K562 (cell line): ENCODE measurements at regions not wholly inside any gene's neighbourhood (a gene's known extent, or its start where the extent isn't known, plus 50 kb on each side); places are given as distances from the start of the nearest gene placed in this dataset.

ENCODE experiments used
- ATAC-seq: fragments of 200-7000 bp; cut with Tn5 transposase; 3 replicates; pipeline ENCODE4 v1.9.1; 2020; ENCODE audit warnings: moderate library complexity
- BruUV-seq: library from RNA; stranded (reverse); fragments of 400-500 nt; replicated peaks from 2 replicates; lab custom pipeline; 2021; lab: Mats Ljungman, UMichigan
- CTCF ChIA-PET: fragments of 300-600 bp; formaldehyde crosslinking; extraction: SDS; loops from one replicate; lab custom pipeline; 2021; ENCODE audit warnings: low intra/inter-chr PET ratio; lab: Yijun Ruan, JAX
- POLR2A ChIA-PET: fragments of 300-600, 350-650 bp; sonication (Branson Sonifier 250); formaldehyde crosslinking; extraction: SDS; loops from one replicate; lab custom pipeline; 2021; ENCODE audit warnings: antibody characterized with exemption, inconsistent platforms; lab: Yijun Ruan, JAX
- DNase-seq, 4 experiments: peaks; one replicate each; pipeline versions ENCODE4 v3.0.0 to v3.0.0-alpha.2; 2011 to 2018; ENCODE audit warnings: low spot score in 3 of 4, mixed read lengths in 3 of 4; ENCODE audit errors: extremely low read depth in 1 of 4
- FAIRE-seq: peaks from 2 replicates; lab custom pipeline; 2011; peaks lifted over from hg19 to GRCh38; lab: Jason Lieb, UNC
- H2AFZ ChIP-seq: 2 replicates; pipeline ENCODE4 v1.6.0; 2011; ENCODE audit warnings: low read depth, low read length, control low read depth, inconsistent platforms
- H3K27ac ChIP-seq: fragments of 200-600 bp; 3 replicates; pipeline ENCODE4 v1.8.0; 2011; ENCODE audit warnings: low read depth, mild to moderate bottlenecking, control low read depth, inconsistent platforms, low read length, moderate library complexity, mixed read lengths; ENCODE audit errors: extremely low read depth
- H3K27me3 ChIP-seq, 2 experiments: fragments of 300-600 bp in 1 of 2; 2 replicates in 1 of 2; 3 replicates in 1 of 2; pipeline versions ENCODE4 v1.6.0 to v1.8.0; 2011; ENCODE audit warnings: inconsistent platforms in 2 of 2, low read length in 2 of 2, mild to moderate bottlenecking in 1 of 2, mixed read lengths in 1 of 2, moderate library complexity in 1 of 2; ENCODE audit not compliant: control insufficient read depth in 2 of 2, insufficient read depth in 2 of 2
- H3K36me3 ChIP-seq: fragments of 300-600 bp; 3 replicates; pipeline ENCODE4 v1.8.0; 2011; ENCODE audit warnings: mild to moderate bottlenecking, low read length, inconsistent platforms; ENCODE audit not compliant: control insufficient read depth, insufficient read depth
- H3K4me1 ChIP-seq, 2 experiments: fragments of 200-600 bp in 1 of 2; replicated peaks in 1 of 2; 2 replicates in 1 of 2; 3 replicates in 1 of 2; pipeline versions ENCODE4 v1.5.1 to v1.8.0; 2011; ENCODE audit warnings: inconsistent platforms in 2 of 2, low read length in 2 of 2, mild to moderate bottlenecking in 1 of 2, mixed read lengths in 1 of 2, moderate library complexity in 1 of 2; ENCODE audit not compliant: control insufficient read depth in 2 of 2, insufficient read depth in 2 of 2
- H3K4me2 ChIP-seq: 2 replicates; pipeline ENCODE4 v1.6.1; 2011; ENCODE audit warnings: low read length, control low read depth, inconsistent platforms, mixed read lengths; ENCODE audit not compliant: insufficient read depth
- H3K4me3 ChIP-seq: fragments of 200-600 bp; sonication (generic), shearing (Covaris generic); 2 replicates; pipeline ENCODE4 v1.5.1; 2016; ENCODE audit warnings: control low read depth, inconsistent platforms
- H3K79me2 ChIP-seq: fragments of 200-600 bp; 3 replicates; pipeline ENCODE4 v1.8.0; 2011; ENCODE audit warnings: low read length, inconsistent platforms; ENCODE audit not compliant: control insufficient read depth, insufficient read depth
- H3K9ac ChIP-seq, 2 experiments: 2 replicates each; pipeline versions ENCODE4 v1.6.0 to v1.6.1; 2011; ENCODE audit warnings: low read depth in 2 of 2, low read length in 2 of 2, control low read depth in 1 of 2, inconsistent platforms in 1 of 2, mild to moderate bottlenecking in 1 of 2, mixed read lengths in 1 of 2; ENCODE audit not compliant: insufficient read depth in 1 of 2
- H3K9me1 ChIP-seq: one replicate; pipeline ENCODE4 v1.6.0; 2011; ENCODE audit warnings: inconsistent platforms, mild to moderate bottlenecking, low read length, moderate library complexity; ENCODE audit not compliant: control insufficient read depth, insufficient read depth
- H3K9me3 ChIP-seq: replicated peaks from 2 replicates; pipeline ENCODE4 v1.5.1; 2011; ENCODE audit warnings: low read depth, low read length, inconsistent platforms; ENCODE audit not compliant: control insufficient read depth, insufficient read depth
- H4K20me1 ChIP-seq: replicated peaks from 2 replicates; pipeline ENCODE4 v1.6.1; 2011; ENCODE audit warnings: low read length, inconsistent platforms, mixed read lengths; ENCODE audit not compliant: control insufficient read depth, insufficient read depth
- CTCFL ChIP-seq: IDR thresholded peaks from 2 replicates; pipeline ENCODE4 v1.6.1; 2011; ENCODE audit warnings: borderline replicate concordance, low read depth, mild to moderate bottlenecking, moderate library complexity, low read length; ENCODE audit not compliant: insufficient read depth, poor library complexity, severe bottlenecking
- GTF2F1 ChIP-seq: IDR thresholded peaks from 2 replicates; pipeline ENCODE4 v1.6.1; 2011; ENCODE audit warnings: low read depth, low read length, improper control_type of control experiment
- KDM5B ChIP-seq: fragments of 200-600 bp; sonication (generic); IDR thresholded peaks from 2 replicates; pipeline ENCODE4 v1.6.1; 2012; ENCODE audit warnings: low read depth, mild to moderate bottlenecking, moderate library complexity, low read length, control low read depth, inconsistent platforms; ENCODE audit not compliant: insufficient replicate concordance
- MCM3 ChIP-seq: fragments of 450-650 bp; IDR thresholded peaks from 2 replicates; pipeline ENCODE4 v1.6.1; 2016
- NELFE ChIP-seq: IDR thresholded peaks from 2 replicates; pipeline ENCODE4 v1.6.1; 2011; ENCODE audit warnings: mild to moderate bottlenecking; ENCODE audit not compliant: insufficient read depth, insufficient read length
- NFIC ChIP-seq: fragments of 450-650 bp; IDR thresholded peaks from 2 replicates; pipeline ENCODE4 v1.6.1; 2017; ENCODE audit warnings: mild to moderate bottlenecking, inconsistent platforms
- POLR2AphosphoS2 ChIP-seq: IDR thresholded peaks from 2 replicates; pipeline ENCODE4 v1.6.1; 2012; ENCODE audit warnings: low read length, improper control_type of control experiment
- PYGO2 ChIP-seq: fragments of 450-650 bp; IDR thresholded peaks from 2 replicates; pipeline ENCODE4 v1.6.1; 2016; ENCODE audit warnings: mild to moderate bottlenecking, missing genetic modification characterization, moderate library complexity, missing compliant biosample characterization
- RNF2 ChIP-seq: sonication (generic); IDR thresholded peaks from 2 replicates; pipeline ENCODE4 v1.6.1; 2016
- ZC3H11A ChIP-seq: IDR thresholded peaks from 2 replicates; pipeline ENCODE4 v1.6.1; 2012; ENCODE audit warnings: low read depth, low read length, improper control_type of control experiment
- WGBS: fragments of 100-300 bp; shearing (Covaris generic); methylation state at CpG from one replicate; pipeline ENCODE4 v1.1.6; 2016; ENCODE audit warnings: low coverage, mixed read lengths; ENCODE audit not compliant: insufficient coverage; ENCODE audit errors: missing lambda C conversion rate; 5-methylcytosine and 5-hydroxymethylcytosine counted together
- in situ Hi-C: fragments of 300-500 bp; cut with MboI; formaldehyde crosslinking; loops from 4 replicates; pipeline ENCODE4 v1.15.0; 2018; ENCODE audit warnings: inconsistent platforms, mixed read lengths
- intact Hi-C: fragments of 100-400 bp; cut with micrococcal nuclease; formaldehyde crosslinking; loops from 2 replicates; pipeline ENCODE4 v1.14.2; 2022

GRCh38 chr15:24269166-24269571 is 406.4 kb upstream of the NPAP1 start:
- 0% methylated on average over 4 of the region's 4 CpGs for WGBS
- H3K9me1 ChIP-seq, result no peaks in the 10 kb centered on the region
- H3K4me1 ChIP-seq, result no peaks in the 10 kb centered on the region
- H3K27ac ChIP-seq, result no peak overlapping the region
- H3K36me3 ChIP-seq, result no peaks in the 10 kb centered on the region
- H3K27me3 ChIP-seq, result no peaks in the 10 kb centered on the region
- H2AFZ ChIP-seq, result no peak overlapping the region
- CTCF ChIA-PET, result no interaction called here
- in situ Hi-C loops, result no loop called here
- ATAC-seq (no peak), FAIRE-seq (no peak), DNase-seq (no peak)
- TF ChIP-seq KDM5B (no peak), ZC3H11A (no peak), NELFE (no peak), CTCFL (no peak)
- no peak overlapping the region for H3K4me3 ChIP-seq
- no peaks in the 10 kb centered on the region for H3K79me2 ChIP-seq
- H3K9me3 ChIP-seq, result no peaks in the 10 kb centered on the region
- no peaks in the 10 kb centered on the region for H4K20me1 ChIP-seq
- no peak overlapping the region for H3K4me2 ChIP-seq
- no peak overlapping the region for H3K9ac ChIP-seq
- BruUV-seq, result no TSS peak
- POLR2A ChIA-PET, result no interaction called here
- intact Hi-C loops, result no loop called here

- no peaks in the 10 kb centered on the region for H3K79me2 ChIP-seq
- no peaks in the 10 kb centered on the region for H4K20me1 ChIP-seq
- H2AFZ ChIP-seq, result no peak overlapping the region
- ChIA-PET CTCF (no interaction called here), POLR2A (no interaction called here)
- H3K4me2 ChIP-seq, result no peak overlapping the region
- H3K27me3 ChIP-seq, result no peaks in the 10 kb centered on the region
- H3K4me1 ChIP-seq, result no peaks in the 10 kb centered on the region
- H3K9ac ChIP-seq, result no peak overlapping the region
- TF ChIP-seq MCM3 (no peak), GTF2F1 (no peak), RNF2 (no peak), POLR2AphosphoS2 (no peak), PYGO2 (tag) (no peak), NFIC (no peak)
- TF ChIP-seq, all 486 proteins: peak for 0
- Histone ChIP-seq H3K36me3 (no peaks in the 10 kb centered on the region), H3K9me3 (no peaks in the 10 kb centered on the region), H3K9me1 (no peaks in the 10 kb centered on the region), H3K4me3 (no peak overlapping the region), H3K27ac (no peak overlapping the region)
- DNase-seq, result no peak
- in situ Hi-C loops (no loop called here), intact Hi-C loops (no loop called here)
- no peak for FAIRE-seq
- WGBS, result 0% methylated on average over 12 of the region's 13 CpGs
- BruUV-seq, result no TSS peak
- no peak for ATAC-seq
These were observed 405.7 kb upstream of the NPAP1 start for GRCh38 chr15:24269923-24270322.
